ENCODE measurements at regions not wholly inside any gene's neighbourhood (a gene's known extent, or its start where the extent isn't known, plus 50 kb on each side); places are given as distances from the start of the nearest gene placed in this dataset.

- no peaks in the 10 kb centered on the region for H3K9me3 ChIP-seq
- Mint-ChIP-seq H3K36me3 (ENCODE audit: insufficient read depth, unreplicated experiment) (no peaks in the 10 kb centered on the region), H3K4me3 (ENCODE audit: unreplicated experiment) (no peak overlapping the region), H3K27me3 (ENCODE audit: insufficient read depth, unreplicated experiment) (peaks cover 3% of the 10 kb centered on the region), H3K27ac (ENCODE audit: unreplicated experiment) (no peak overlapping the region), H3K4me1 (ENCODE audit: low read depth, unreplicated experiment) (no peaks in the 10 kb centered on the region), H3K9me3 (ENCODE audit: unreplicated experiment) (no peaks in the 10 kb centered on the region)
- ChIA-PET POLR2A (no interaction called here), CTCF (no interaction called here)
- H3K27me3 ChIP-seq (replicated peaks; ENCODE audit: control insufficient read depth, insufficient read depth, low read length): no peaks in the 10 kb centered on the region
- no peaks in the 10 kb centered on the region for H3K36me3 ChIP-seq (ENCODE audit: control insufficient read depth, insufficient read depth, low read length)
- H3K4me3 ChIP-seq (ENCODE audit: low read depth, low read length): no peak overlapping the region
- DNase-seq: no peak
- intact Hi-C loops (cut with micrococcal nuclease; ENCODE audit: unreplicated experiment): no loop called here
- H3K4me1 ChIP-seq: no peaks in the 10 kb centered on the region
- BruUV-seq (replicated peaks): no TSS peak
- no peak for TF ChIP-seq CTCF (IDR thresholded peaks at IDR 0.05; ENCODE audit: insufficient read depth in 1 of 2, low read depth in 1 of 2, low read length in 1 of 2, severe bottlenecking in 1 of 2, unreplicated experiment in 1 of 2)
Observed at GRCh38 chr1:221366495-221367110, 375.3 kb downstream of the DUSP10 start.

GRCh38 chr1:221371705-221372104 lies 370.2 kb downstream of the DUSP10 start:
- POLR2A ChIA-PET: no interaction called here
- Histone ChIP-seq H3K27me3 (replicated peaks; ENCODE audit: control insufficient read depth, insufficient read depth, low read length) (no peaks in the 10 kb centered on the region), H3K4me1 (no peaks in the 10 kb centered on the region), H3K36me3 (ENCODE audit: control insufficient read depth, insufficient read depth, low read length) (no peaks in the 10 kb centered on the region), H3K4me3 (ENCODE audit: low read depth, low read length) (no peak overlapping the region), H3K9me3 (no peaks in the 10 kb centered on the region)
- Mint-ChIP-seq H3K27me3 (ENCODE audit: insufficient read depth, unreplicated experiment) (peaks cover under 1% of the 10 kb centered on the region), H3K36me3 (ENCODE audit: insufficient read depth, unreplicated experiment) (no peaks in the 10 kb centered on the region), H3K9me3 (ENCODE audit: unreplicated experiment) (no peaks in the 10 kb centered on the region), H3K4me3 (ENCODE audit: unreplicated experiment) (no peak overlapping the region), H3K4me1 (ENCODE audit: low read depth, unreplicated experiment) (no peaks in the 10 kb centered on the region), H3K27ac (ENCODE audit: unreplicated experiment) (no peak overlapping the region)
- DNase-seq: no peak
- TF ChIP-seq CTCF (IDR thresholded peaks at IDR 0.05; ENCODE audit: insufficient read depth in 1 of 2, low read depth in 1 of 2, low read length in 1 of 2, severe bottlenecking in 1 of 2, unreplicated experiment in 1 of 2): no peak
- no TSS peak for BruUV-seq (replicated peaks)
- CTCF ChIA-PET: no interaction called here
- intact Hi-C loops (cut with micrococcal nuclease; ENCODE audit: unreplicated experiment): no loop called here

- Mint-ChIP-seq H3K9me3 (ENCODE audit: unreplicated experiment) (no peaks in the 10 kb centered on the region), H3K27ac (ENCODE audit: unreplicated experiment) (no peak overlapping the region), H3K4me3 (ENCODE audit: unreplicated experiment) (no peak overlapping the region), H3K27me3 (ENCODE audit: insufficient read depth, unreplicated experiment) (peaks cover 2% of the 10 kb centered on the region), H3K36me3 (ENCODE audit: insufficient read depth, unreplicated experiment) (no peaks in the 10 kb centered on the region), H3K4me1 (ENCODE audit: low read depth, unreplicated experiment) (no peaks in the 10 kb centered on the region)
- Histone ChIP-seq H3K27me3 (replicated peaks; ENCODE audit: control insufficient read depth, insufficient read depth, low read length) (no peaks in the 10 kb centered on the region), H3K4me3 (ENCODE audit: low read depth, low read length) (no peak overlapping the region), H3K9me3 (no peaks in the 10 kb centered on the region), H3K36me3 (ENCODE audit: control insufficient read depth, insufficient read depth, low read length) (no peaks in the 10 kb centered on the region), H3K4me1 (no peaks in the 10 kb centered on the region)
- no peak for TF ChIP-seq CTCF (IDR thresholded peaks at IDR 0.05; ENCODE audit: insufficient read depth in 1 of 2, low read depth in 1 of 2, low read length in 1 of 2, severe bottlenecking in 1 of 2, unreplicated experiment in 1 of 2)
- BruUV-seq (replicated peaks): no TSS peak
- CTCF ChIA-PET: no interaction called here
- POLR2A ChIA-PET: no interaction called here
- intact Hi-C loops (cut with micrococcal nuclease; ENCODE audit: unreplicated experiment): no loop called here
- DNase-seq: no peak
Observed at GRCh38 chr1:221373795-221374194, 368.1 kb downstream of the DUSP10 start.

Data from Caco-2 (cell line).